ENCODE measurements at regions not wholly inside any gene's neighbourhood (a gene's known extent, or its start where the extent isn't known, plus 50 kb on each side); places are given as distances from the start of the nearest gene placed in this dataset.
A peak's percentile ranks its signal among the peaks of the same experiment; 100 is the strongest.
"Not testable (repeated sequence)": the region's sequence is repeated elsewhere in the genome, so short reads cannot be mapped to it uniquely, and the experiment has no call there.

- ATAC-seq (no peak), DNase-seq (no peak)
- intact Hi-C loops (cut with micrococcal nuclease) = no loop called here
These were observed 294.2 kb upstream of the SYNCRIP start for GRCh38 chr6:85936916-85937315.

DNA sequence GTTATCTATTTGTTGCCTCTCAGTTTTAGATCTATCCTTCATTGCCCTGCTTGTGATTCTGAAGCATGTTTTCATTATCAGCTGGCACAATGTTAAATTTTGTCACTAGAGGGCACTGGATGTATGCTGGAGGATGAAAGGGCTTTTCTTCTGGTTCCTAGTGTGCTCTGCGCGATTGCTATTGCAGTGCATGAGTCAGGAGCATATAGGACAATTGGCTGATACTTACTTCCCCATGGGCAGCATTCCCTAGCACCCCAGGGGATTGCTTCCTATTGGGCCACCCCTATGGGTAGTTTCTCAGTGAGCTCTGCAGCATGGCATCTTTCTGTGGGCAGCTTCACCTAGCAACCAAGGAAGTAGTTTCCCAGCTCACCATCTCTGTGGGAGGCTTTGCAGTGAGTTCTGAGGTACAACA lies 280.3 kb upstream of the SYNCRIP start:
- intact Hi-C loops (cut with micrococcal nuclease) = no loop called here
- DNase-seq = no peak

DNA sequence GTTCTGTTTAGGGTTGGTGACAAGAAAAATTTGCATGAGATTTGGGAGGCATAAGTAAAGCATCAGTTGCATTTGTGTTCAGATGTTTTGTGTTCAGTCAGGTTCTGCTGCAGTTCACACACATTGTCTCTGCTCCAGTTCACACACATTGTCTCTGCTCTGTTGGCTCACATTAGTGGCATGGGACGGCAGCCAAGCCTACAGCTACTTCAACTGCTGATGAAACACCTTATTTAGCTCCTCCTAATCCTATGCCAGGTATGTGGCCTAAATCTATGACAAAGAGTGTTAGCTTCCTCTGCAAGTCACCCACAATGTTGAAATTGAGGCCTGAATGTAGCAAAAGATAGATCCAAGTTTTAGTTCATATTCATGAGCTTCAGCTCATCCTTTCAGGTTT lies 278.1 kb upstream of the SYNCRIP start:
- DNase-seq = peak; percentile 69
- intact Hi-C loops (cut with micrococcal nuclease) = no loop called here
- ATAC-seq = peak; percentile 73

More for the DNA sequence above, 280.3 kb upstream of the SYNCRIP start:
- ATAC-seq = peak; percentile 64

GRCh38 chr6:85917522-85917921 lies 274.8 kb upstream of the SYNCRIP start:
- intact Hi-C loops (cut with micrococcal nuclease) = no loop called here
- no peak for DNase-seq
- ATAC-seq = no peak

DNA sequence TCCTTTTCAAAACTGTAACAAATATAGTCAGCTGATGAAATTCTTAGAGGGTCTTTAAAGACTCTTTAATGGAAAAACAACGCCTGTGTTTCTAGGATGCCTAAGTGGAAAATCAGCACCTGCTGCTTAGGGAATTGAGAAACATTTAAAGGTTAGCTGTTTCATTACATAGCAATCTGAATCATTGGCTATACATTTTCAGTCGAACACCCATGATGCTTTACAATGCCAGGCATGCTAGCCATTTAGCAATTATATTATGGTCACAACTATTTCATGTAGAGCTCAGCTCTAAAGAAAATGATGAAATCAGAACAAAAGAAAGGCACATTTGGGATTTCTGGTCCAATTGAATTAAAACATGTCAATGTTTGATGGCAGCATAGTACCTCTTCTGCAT lies 270.3 kb upstream of the SYNCRIP start:
- ATAC-seq (no peak), DNase-seq (no peak)
- intact Hi-C loops (cut with micrococcal nuclease) = no loop called here

- ATAC-seq (no peak), DNase-seq (no peak)
- intact Hi-C loops (cut with micrococcal nuclease) = no loop called here
These were observed 269.9 kb upstream of the SYNCRIP start for GRCh38 chr6:85912582-85912981.

DNA sequence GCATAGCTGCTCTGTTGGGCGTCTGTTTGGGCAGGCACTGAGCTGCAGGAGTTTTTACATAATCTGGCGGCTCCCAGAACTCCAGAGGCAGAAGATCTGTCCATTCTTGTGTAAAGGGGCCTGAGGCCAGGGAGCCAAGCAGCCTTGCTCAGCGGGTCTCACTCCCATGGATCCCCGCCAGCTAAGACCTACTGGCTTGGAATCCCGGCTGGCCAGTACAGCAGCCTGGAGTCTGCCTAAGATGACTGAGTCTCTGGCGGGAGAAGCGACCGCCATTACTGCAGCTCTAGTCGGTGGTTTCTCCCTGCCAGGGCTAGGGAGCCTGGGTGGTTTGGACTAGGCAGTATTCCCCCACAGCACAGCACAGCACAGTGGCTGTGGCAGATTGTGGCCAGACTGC lies 268.4 kb upstream of the SYNCRIP start:
- intact Hi-C loops (cut with micrococcal nuclease) = no loop called here
- DNase-seq = no peak
- ATAC-seq = no peak

- intact Hi-C loops (cut with micrococcal nuclease); ATAC-seq; DNase-seq: not testable (repeated sequence)
These were observed 265.4 kb upstream of the SYNCRIP start for GRCh38 chr6:85908120-85908519.

- DNase-seq (no peak), ATAC-seq (no peak)
- intact Hi-C loops (cut with micrococcal nuclease) = no loop called here
These were observed 249.7 kb upstream of the SYNCRIP start for GRCh38 chr6:85892346-85892745.

DNA sequence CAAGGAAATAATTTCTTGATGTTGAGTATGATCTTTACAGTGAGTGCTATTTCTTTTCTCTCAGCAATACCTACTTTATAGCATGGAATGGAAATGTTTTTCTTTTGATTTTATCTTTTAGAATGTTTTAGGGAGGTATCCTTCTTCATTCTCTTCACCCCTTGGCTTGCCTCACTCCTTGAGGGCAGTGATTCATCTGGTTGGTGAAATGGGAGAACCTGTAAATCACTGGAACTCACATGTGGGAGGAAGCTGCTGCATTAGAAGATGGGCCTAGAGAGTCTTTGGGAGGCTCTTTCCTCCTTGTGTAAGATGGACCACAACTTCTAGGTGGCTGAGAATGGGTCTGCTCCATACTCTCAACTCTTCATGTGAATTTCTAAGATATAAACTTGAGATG lies 244.8 kb upstream of the SYNCRIP start:
- ATAC-seq (no peak), DNase-seq (no peak)
- intact Hi-C loops (cut with micrococcal nuclease) = no loop called here

- intact Hi-C loops (cut with micrococcal nuclease) = no loop called here
- DNase-seq (no peak), ATAC-seq (no peak)
These were observed 226.0 kb upstream of the SYNCRIP start for GRCh38 chr6:85868685-85869084.

GRCh38 chr6:85867595-85867994 lies 224.9 kb upstream of the SYNCRIP start:
- intact Hi-C loops (cut with micrococcal nuclease) = no loop called here
- DNase-seq (no peak), ATAC-seq (peak; percentile 38)

DNA sequence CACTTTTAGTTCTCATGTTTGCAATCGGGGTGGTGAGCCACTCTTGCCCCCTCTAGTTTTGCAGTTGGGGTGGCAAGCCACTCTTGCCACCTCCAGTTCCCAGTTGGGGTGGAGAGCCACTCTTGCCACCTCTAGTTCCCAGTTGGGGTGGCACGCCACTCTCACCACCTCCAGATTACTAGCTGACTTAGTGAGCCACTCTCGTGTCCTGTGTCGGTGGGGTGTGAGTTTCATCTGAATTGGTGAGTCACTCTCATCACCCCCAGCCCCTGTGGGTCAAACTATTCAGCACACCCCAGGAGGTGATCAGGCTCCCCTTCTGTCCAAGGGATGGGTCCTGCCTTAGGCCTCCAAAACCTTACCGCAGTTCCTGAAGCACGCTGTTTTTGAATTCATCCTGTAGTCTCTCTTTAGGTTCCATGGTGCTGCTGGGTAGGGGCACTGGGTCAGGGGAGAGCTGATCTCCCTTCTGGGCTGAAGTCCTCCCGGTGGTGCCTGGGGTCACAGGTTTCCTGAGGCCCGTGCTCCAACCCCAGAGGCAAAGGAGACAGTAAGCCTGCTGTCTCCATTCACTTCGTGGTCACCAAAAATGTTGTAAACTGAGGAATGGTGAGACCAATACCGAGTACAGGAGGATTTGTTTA lies 224.2 kb upstream of the SYNCRIP start:
- intact Hi-C loops (cut with micrococcal nuclease) = no loop called here
- ATAC-seq (peak; percentile 15), DNase-seq (no peak)

- ATAC-seq (peak; percentile 53), DNase-seq (no peak)
- intact Hi-C loops (cut with micrococcal nuclease) = no loop called here
These were observed 223.7 kb upstream of the SYNCRIP start for GRCh38 chr6:85866370-85866730.

- DNase-seq = no peak
- peak; percentile 61 for ATAC-seq
- intact Hi-C loops (cut with micrococcal nuclease) = no loop called here
These were observed 223.0 kb upstream of the SYNCRIP start for GRCh38 chr6:85865420-85866369.

DNA sequence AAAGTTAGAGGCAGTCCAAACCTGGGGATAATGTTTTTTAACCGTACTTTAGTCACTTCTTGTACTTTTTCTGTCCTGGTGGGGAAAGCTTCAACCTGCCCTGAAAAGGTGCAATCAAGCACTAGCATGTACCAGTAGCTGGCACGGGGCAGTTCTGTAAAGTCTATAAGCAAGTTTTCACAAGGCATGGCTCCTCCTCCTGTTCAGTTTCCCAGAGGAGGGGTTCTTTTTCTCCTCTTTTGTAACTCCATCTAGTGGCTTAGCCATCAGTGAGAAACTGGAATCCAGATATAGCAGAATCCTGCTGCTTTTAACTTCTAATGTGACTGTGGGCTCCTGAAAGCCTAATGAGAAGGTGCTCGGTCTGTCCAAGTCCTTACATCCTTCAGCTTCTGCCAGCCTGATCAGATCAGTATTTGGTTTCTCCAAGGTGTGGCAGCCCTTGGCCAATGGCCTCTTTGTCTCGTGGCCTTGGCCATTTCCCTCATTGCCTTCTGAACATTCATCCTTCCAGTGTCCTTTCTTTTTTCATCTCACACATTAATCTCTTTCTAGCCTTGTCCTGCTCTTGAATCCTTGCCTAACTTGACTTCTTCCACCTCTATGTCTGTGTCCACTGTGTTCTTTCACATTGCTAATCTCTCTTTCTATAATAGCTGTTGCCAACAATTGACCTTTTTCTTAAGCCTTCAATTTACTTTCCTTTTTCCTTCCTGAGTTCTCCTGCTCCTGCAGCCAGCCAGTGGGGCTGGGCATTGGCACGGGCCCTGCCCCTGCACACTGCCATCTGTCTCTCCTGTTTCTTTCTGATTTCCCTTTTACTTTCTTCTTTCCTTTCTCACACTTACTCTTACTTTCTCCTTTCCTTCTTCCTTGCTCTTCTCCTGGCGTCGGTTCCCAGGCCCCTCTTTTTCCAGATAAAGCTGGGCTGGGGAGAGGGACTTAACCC lies 222.0 kb upstream of the SYNCRIP start:
- DNase-seq = no peak
- intact Hi-C loops (cut with micrococcal nuclease) = no loop called here
- peak; percentile 64 for ATAC-seq

DNA sequence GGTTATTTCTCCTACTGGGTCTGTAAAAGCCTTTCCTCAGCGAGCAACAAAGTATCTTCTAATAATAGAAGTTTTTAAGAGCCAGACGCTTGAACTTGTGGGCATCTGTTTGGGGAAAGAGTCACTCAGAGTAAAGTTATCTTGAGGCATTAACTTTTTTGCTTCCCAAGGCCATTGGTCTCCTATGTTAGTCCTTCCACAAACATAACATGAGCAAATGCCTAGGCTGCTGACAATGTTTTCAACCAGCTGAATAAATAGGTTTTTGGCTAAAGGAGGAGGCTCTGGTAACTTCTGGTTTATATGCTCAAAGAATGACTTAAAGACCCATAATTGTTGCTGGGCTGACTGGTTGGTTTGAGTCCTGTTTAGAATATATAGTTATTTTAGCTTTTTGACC lies 213.5 kb upstream of the SYNCRIP start:
- ATAC-seq = peak; percentile 31
- no peak for DNase-seq
- intact Hi-C loops (cut with micrococcal nuclease) = no loop called here

DNA sequence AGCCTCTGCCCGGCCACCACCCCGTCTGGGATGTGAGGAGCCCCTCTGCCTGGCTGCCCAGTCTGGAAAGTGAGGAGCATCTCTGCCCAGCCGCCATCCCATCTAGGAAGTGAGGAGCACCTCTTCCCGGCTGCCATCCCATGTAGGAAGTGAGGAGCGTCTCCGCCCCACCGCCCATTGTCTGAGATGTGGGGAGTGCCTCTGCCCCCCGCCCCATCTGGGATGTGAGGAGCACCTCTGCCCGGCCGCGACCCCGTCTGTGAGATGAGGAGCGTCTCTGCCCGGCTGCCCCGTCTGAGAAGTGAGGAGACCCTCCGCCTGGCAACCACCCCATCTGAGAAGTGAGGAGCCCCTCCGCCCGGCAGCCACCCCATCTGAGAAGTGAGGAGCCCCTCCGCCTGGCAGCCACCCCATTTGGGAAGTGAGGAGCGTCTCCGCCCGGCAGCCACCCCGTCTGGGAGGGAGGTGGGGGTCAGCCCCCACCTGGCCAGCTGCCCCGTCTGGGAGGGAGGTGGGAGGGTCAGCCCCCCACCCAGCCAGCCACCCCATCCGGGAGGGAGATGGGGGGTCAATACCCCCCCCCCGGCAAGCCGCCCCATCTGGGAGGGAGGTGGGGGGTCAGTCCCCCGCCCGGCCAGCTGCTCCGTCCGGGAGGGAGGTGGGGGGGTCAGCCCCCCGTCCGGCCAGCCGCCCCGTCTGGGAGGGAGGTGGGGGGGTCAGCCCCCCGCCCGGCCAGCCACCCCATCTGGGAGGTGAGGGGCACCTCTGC lies 195.8 kb upstream of the SYNCRIP start:
- ATAC-seq; intact Hi-C loops (cut with micrococcal nuclease); DNase-seq: not testable (repeated sequence)

DNA sequence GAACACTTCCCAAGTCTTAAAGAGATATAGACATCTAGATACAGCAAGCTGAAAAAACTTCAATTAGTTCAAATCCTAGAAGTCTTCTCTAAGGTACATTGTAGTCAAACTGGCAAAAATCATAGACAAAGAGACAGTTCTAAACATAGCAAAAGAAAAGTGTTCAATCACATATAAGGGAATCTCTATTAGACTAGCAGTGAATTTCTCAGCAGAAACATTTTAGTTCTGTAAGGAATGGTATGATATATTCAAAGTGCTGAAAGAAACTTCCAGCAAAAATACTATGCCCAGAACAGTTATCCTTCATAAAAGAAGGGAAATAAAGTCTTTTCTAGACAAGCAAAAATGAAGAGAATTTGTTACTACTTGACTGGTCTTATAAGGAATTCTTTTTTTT lies 186.3 kb upstream of the SYNCRIP start:
- intact Hi-C loops (cut with micrococcal nuclease) = no loop called here
- ATAC-seq (no peak), DNase-seq (no peak)

Measured in left ventricle myocardium superior (tissue), 1 donor.